Aorta (tissue), 5 donors: ENCODE measurements at regions not wholly inside any gene's neighbourhood (a gene's known extent, or its start where the extent isn't known, plus 50 kb on each side); places are given as distances from the start of the nearest gene placed in this dataset.
A peak's percentile ranks its signal among the peaks of the same experiment; 100 is the strongest.

Experiments
- ATAC-seq: fragments of 200-7000 bp; cut with Tn5 transposase; one replicate; pipeline ENCODE4 v1.9.1; 2022; ENCODE audit warnings: moderate library complexity; ENCODE audit not compliant: low FRiP score
- DNase-seq, 2 donors: peaks; one replicate each; pipeline ENCODE4 v3.0.0-alpha.2; 2020
- H3K27ac ChIP-seq, 2 donors: one replicate each; pipeline ENCODE4 v1.5.1; 2013; ENCODE audit warnings: low read length in 2 of 2, mild to moderate bottlenecking in 2 of 2, moderate library complexity in 2 of 2, control low read depth in 1 of 2, inconsistent platforms in 1 of 2, low read depth in 1 of 2
- H3K27me3 ChIP-seq, 2 donors: one replicate each; pipeline ENCODE4 v1.6.1; 2013; ENCODE audit warnings: control low read depth in 1 of 2, low read length in 1 of 2, mild to moderate bottlenecking in 1 of 2, moderate library complexity in 1 of 2; ENCODE audit not compliant: insufficient read depth in 2 of 2, control insufficient read depth in 1 of 2
- H3K36me3 ChIP-seq, 2 donors: one replicate each; pipeline ENCODE4 v1.6.1; 2013; ENCODE audit warnings: control low read depth in 1 of 2, low read length in 1 of 2, mild to moderate bottlenecking in 1 of 2; ENCODE audit not compliant: insufficient read depth in 2 of 2, control insufficient read depth in 1 of 2
- H3K4me1 ChIP-seq, 2 donors: one replicate each; pipeline ENCODE4 v1.6.1; 2013; ENCODE audit warnings: low read length in 2 of 2, control low read depth in 1 of 2, mild to moderate bottlenecking in 1 of 2, moderate library complexity in 1 of 2; ENCODE audit not compliant: insufficient read depth in 2 of 2, control insufficient read depth in 1 of 2
- H3K4me3 ChIP-seq, 2 donors: one replicate each; pipeline ENCODE4 v1.5.1; 2013; ENCODE audit warnings: low read length in 2 of 2, control low read depth in 1 of 2, mild to moderate bottlenecking in 1 of 2
- H3K9me3 ChIP-seq: one replicate; pipeline ENCODE4 v1.6.1; 2013; ENCODE audit warnings: mild to moderate bottlenecking, low read length; ENCODE audit not compliant: control insufficient read depth
- WGBS, 2 donors: extraction: QIAGEN DNeasy Blood & Tissue Kit; methylation state at CpG; one replicate each; pipeline ENCODE4 v1.1.7; 2013; 5-methylcytosine and 5-hydroxymethylcytosine counted together
- intact Hi-C, 2 donors: fragments of 100-400 bp; cut with DNase I; formaldehyde crosslinking; loops; one replicate each; pipeline versions ENCODE4 v1.14.2 to v1.15.0; 2022
- donor health status: healthy with polysubstance abuse.
- donor health status: Bipolar disorder and iron deficiency.
- donor health status: DM: no; HTN: no; CAD: no.
- donor health status: DM: no; HTN: no; CAD: no.
- donor health status: DM: yes; HTN: yes; CAD: no.

DNA sequence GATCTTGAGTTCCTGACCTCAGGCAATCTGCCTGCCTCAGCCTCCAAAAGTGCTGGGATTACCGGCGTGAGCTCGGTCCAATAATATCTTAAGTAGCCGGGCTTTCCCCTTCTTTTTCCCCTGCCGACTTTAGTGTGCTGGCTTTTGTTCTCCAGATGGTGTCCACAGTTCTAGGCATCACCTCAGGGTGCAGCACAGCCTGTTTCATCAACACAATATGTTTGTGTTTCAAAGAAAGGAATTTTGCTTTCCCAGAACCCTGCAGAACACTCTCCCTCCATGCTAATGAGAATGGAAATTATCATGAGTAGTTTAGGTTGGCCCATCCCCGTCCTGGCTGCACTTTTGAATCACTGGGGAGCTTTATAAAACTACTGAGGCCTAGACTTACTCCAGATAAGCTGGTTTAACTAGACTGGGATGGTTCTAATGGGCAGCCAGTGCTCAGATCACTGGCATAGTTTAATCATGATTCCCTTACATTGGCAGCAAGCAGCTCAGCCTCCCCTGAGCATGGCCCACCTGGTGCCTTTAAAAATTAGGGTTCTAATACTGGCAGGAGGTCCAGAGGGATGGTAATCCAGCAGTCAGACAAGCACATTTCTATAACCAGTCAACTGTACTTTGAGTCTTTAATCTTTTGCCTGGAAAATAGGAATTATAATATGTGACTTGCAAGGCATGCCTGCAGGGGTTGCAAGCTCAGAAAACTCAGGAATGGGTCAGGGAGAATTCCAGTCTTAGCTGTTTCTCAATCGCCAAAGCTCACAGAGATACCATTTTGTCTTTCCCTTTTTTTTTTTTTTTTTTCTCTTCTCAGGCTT, 127.6 kb upstream of the RASGRP1 start:
- WGBS, 2 donors, result 20 to 27% methylated on average over 7 of the region's 7 CpGs
- intact Hi-C loops, result loop anchor here in 1 of 2 donors (5.0 kb wide), 1 partner anchor 235 kb away; no protein-coding TSS in a partner anchor
- H3K4me1 ChIP-seq, result no peaks in the 10 kb centered on the region
- ATAC-seq, result no peak
- H3K27ac ChIP-seq, result peak overlapping the region in 1 of 2 donors; percentile 18
- H3K36me3 ChIP-seq, result no peaks in the 10 kb centered on the region
- H3K4me3 ChIP-seq, result no peak overlapping the region
- H3K9me3 ChIP-seq, result no peaks in the 10 kb centered on the region
- H3K27me3 ChIP-seq, result no peaks in the 10 kb centered on the region
- no peak for DNase-seq

DNA sequence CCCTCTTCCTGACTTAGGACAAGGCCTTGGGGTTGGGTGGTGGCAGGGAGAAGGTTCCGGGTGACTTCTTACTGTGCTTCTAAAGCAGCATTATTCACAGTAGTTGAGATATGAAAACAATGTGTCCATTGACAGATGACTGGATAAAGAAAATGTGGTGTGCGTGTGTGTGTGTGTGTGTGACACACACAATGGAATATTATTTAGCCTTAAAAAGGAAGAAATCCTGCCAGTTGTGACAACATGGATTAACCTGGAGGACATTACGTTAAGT, 128.1 kb upstream of the RASGRP1 start:
- Histone ChIP-seq H3K27ac (no peak overlapping the region), H3K27me3 (no peaks in the 10 kb centered on the region), H3K4me3 (no peak overlapping the region), H3K36me3 (no peaks in the 10 kb centered on the region), H3K4me1 (no peaks in the 10 kb centered on the region), H3K9me3 (no peaks in the 10 kb centered on the region)
- intact Hi-C loops, result loop anchor here in 1 of 2 donors (5.0 kb wide), 1 partner anchor 235 kb away; no protein-coding TSS in a partner anchor
- 99 to 100% methylated on average over 3 of the region's 3 CpGs for WGBS, 2 donors
- ATAC-seq (no peak), DNase-seq (no peak)

DNA sequence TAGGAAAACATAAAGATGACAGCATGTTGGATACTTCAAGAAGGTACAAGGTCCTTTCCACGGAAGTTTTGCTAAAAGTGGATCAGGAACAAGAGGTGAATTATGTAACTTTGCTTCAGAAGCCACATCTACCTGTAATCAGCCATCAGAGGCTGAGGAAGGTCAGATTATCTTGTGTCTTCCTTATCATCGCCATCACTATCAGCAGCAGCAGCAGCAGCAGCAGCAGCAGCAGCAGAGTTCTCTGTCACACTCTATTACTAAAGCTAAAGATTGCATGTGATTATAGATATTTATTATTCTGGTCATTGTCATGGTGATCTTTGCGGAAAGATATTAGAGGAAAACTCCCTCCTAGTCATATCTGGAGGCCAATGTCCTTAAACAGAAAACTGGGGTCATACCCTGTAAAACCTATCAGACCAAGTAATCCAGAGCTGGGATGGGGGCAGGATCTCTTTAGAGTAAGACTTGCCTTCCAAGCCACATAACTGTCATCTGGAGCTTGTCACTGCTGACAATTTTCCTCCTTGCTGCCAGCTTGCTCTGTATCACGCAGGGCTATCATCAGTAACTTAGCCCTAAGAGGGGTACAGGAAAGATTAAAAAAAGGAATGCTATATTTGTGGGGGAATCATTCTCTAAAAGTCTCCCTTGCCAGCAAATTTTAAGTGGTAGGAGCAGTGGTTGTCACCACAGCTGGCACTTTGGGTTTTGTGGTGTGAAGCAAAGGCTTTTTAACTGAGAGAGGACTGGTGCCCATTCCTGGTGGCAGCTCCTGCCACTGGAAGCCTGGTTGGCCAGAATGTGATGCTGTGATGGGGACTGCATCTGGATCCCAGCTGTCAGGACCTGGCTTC, 130.9 kb upstream of the RASGRP1 start:
- Histone ChIP-seq H3K36me3 (no peaks in the 10 kb centered on the region), H3K4me1 (no peaks in the 10 kb centered on the region), H3K27me3 (no peaks in the 10 kb centered on the region), H3K4me3 (no peak overlapping the region), H3K27ac (no peak overlapping the region), H3K9me3 (no peaks in the 10 kb centered on the region)
- DNase-seq, result no peak
- intact Hi-C loops, result loop anchor here in 1 of 2 donors (5.0 kb wide), 1 partner anchor 223 kb away; no protein-coding TSS in a partner anchor
- WGBS, 2 donors, result 91 to 97% methylated on average over 4 of the region's 4 CpGs
- ATAC-seq, result no peak

DNA sequence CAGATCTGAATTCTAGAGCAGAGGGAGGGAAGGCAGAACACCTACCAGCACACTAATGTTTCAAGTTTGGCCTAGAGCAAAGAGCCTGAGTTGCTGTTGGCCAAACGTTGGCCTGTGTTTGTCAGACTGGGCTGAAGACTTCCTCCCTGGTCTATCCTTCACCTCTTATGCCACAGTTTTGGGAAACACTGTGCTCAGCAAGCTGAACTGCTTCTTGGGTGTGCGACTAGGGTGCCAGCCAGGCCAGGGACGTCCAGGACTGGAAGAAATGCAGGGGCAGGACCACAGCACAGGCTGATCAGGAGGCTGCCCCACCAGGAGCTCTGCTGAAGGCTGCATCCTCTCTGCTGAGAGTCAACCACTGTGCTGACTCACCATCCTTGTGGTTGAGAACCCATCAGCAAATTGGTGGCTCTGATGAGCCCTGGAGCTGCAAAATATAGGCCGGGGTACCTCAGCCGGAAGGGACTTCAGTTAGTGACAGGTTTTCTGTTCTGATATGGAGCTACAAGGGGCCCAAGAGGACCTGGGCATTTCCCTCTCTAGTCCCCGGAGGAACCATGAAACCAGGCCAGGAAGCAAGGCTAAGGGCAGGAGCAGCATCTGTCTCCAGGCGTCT, 131.6 kb upstream of the RASGRP1 start:
- ATAC-seq (no peak), DNase-seq (peak in 1 of 2 donors; percentile 55)
- no peaks in the 10 kb centered on the region for H3K36me3 ChIP-seq
- no peak overlapping the region for H3K27ac ChIP-seq
- no peaks in the 10 kb centered on the region for H3K9me3 ChIP-seq
- intact Hi-C loops, result loop anchor here in 1 of 2 donors (5.0 kb wide), 1 partner anchor 224 kb away; no protein-coding TSS in a partner anchor
- H3K27me3 ChIP-seq, result no peaks in the 10 kb centered on the region
- 65 to 72% methylated on average over 7 of the region's 7 CpGs for WGBS, 2 donors
- no peaks in the 10 kb centered on the region for H3K4me1 ChIP-seq
- no peak overlapping the region for H3K4me3 ChIP-seq

DNA sequence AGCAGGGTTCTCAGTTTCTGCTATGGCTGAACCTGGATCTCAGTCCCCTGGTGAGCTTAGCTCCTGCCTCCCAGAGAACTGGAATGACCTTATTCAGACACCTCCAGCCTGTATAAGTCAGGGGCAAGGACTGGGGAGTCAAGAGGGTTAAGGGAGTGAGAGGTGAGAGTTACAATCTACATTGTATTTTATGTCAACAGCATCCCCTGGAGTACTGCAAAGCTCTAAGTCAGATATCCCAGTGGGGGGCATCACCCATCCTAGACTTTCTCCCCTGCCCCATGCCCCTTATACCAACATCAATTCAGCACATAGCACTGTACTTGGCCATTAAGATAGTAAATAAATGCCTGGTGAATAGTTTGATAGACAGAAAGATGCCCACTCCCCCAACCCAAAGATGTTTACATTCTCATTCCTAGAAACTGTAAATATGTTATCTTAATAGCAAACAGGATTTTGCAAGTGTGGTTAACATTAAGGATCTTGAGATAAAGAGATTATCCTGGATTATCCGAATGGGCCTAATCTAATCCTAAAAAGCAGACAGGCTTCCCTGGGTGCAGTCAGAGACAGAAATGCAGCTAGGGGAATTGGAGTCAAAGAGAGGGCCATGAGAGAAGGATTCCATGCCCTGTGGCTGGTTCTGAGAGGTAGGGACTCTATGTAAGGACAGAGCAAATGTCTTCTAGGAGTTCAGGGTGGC, 132.3 kb upstream of the RASGRP1 start:
- Histone ChIP-seq H3K4me3 (no peak overlapping the region), H3K9me3 (no peaks in the 10 kb centered on the region), H3K36me3 (no peaks in the 10 kb centered on the region), H3K4me1 (no peaks in the 10 kb centered on the region), H3K27me3 (no peaks in the 10 kb centered on the region), H3K27ac (no peak overlapping the region)
- 78 to 89% methylated on average over 1 of the region's 1 CpG for WGBS, 2 donors
- intact Hi-C loops, result loop anchor here in 1 of 2 donors (5.0 kb wide), 1 partner anchor 225 kb away; no protein-coding TSS in a partner anchor
- no peak for DNase-seq
- no peak for ATAC-seq

GRCh38 chr15:38698254-38698653, 133.6 kb upstream of the RASGRP1 start:
- DNase-seq, result no peak
- no peaks in the 10 kb centered on the region for H3K36me3 ChIP-seq
- H3K4me1 ChIP-seq, result no peaks in the 10 kb centered on the region
- no peak overlapping the region for H3K4me3 ChIP-seq
- WGBS, 2 donors, result 86 to 87% methylated on average over 4 of the region's 4 CpGs
- H3K9me3 ChIP-seq, result no peaks in the 10 kb centered on the region
- intact Hi-C loops, result loop anchor here in 1 of 2 donors (5.0 kb wide), 1 partner anchor 226 kb away; no protein-coding TSS in a partner anchor
- no peak for ATAC-seq
- no peak overlapping the region for H3K27ac ChIP-seq
- no peaks in the 10 kb centered on the region for H3K27me3 ChIP-seq

DNA sequence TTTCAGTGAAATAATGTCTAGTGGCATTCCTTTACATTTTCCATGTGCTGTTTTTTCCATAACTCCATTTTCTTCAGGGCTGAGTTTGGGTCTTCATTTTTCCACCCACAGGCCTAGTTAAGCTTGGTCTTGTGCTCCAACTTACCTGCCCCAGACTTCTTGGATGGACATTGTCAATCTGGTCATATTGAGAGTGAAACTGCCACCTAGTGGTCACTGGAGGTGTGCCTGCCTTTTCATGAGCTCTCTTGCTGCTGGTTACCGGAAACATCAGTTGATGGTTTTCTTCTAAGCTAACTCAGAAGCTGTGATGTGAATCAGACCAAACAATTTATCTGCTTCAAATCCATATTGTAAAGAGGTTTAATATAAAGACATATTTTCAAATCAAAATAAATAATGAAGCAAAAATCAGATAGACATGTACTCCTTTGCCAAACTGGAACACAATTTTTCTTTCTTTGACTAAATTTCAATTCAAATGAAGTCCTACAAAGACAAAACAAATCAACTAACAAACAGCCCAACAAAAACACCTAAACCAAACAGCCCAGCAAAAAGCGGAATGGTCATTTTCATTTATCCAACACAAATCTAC, 135.1 kb upstream of the RASGRP1 start:
- no peaks in the 10 kb centered on the region for H3K9me3 ChIP-seq
- no peaks in the 10 kb centered on the region for H3K4me1 ChIP-seq
- no peak overlapping the region for H3K4me3 ChIP-seq
- no peaks in the 10 kb centered on the region for H3K36me3 ChIP-seq
- no peak overlapping the region for H3K27ac ChIP-seq
- intact Hi-C loops, result loop anchor here (5.0 to 10.0 kb wide), 3 partner anchors 115 to 893 kb away; no protein-coding TSS in a partner anchor
- peak in 1 of 2 donors; percentile 56 for DNase-seq
- WGBS, 2 donors, result 55 to 59% methylated on average over 2 of the region's 2 CpGs
- H3K27me3 ChIP-seq, result no peaks in the 10 kb centered on the region
- no peak for ATAC-seq

DNA sequence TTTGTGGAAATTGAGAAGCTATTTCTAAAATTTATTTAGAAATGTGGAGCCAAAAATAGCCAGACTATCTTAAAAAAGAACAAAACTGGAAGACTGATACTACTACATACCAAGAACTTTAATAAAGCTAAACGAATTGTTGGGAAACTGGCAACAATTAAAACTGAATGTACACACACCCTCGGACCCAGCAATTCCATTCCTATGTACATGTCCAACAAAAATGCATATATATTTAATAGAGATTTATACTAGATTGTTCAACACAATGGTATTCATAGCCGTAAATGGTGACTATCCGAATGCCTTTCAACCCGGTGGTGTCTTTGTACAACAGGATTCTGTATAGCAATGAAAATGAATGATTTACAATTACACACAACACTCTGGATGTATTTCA, 136.5 kb upstream of the RASGRP1 start:
- DNase-seq (no peak), ATAC-seq (no peak)
- H3K27me3 ChIP-seq, result no peaks in the 10 kb centered on the region
- H3K36me3 ChIP-seq, result no peaks in the 10 kb centered on the region
- intact Hi-C loops, result loop anchor here (5.0 to 10.0 kb wide), 3 partner anchors 114 to 891 kb away; no protein-coding TSS in a partner anchor
- H3K27ac ChIP-seq, result no peak overlapping the region
- no peaks in the 10 kb centered on the region for H3K4me1 ChIP-seq
- no peak overlapping the region for H3K4me3 ChIP-seq
- no peaks in the 10 kb centered on the region for H3K9me3 ChIP-seq
- 65 to 73% methylated on average over 5 of the region's 5 CpGs for WGBS, 2 donors
